Ovary (tissue), 3 donors: ENCODE measurements at regions not wholly inside any gene's neighbourhood (a gene's known extent, or its start where the extent isn't known, plus 50 kb on each side); places are given as distances from the start of the nearest gene placed in this dataset.

Source experiments
- POLR2A ChIP-seq: fragments of 450-650 bp; IDR thresholded peaks from one replicate; pipeline ENCODE4 v1.6.1; 2017; ENCODE audit warnings: antibody characterized with exemption, mild to moderate bottlenecking, moderate library complexity
- TF ChIP-seq, protein P1 (sequence below), 3 donors: fragments of 450-650 bp in 2 of 3; fragments of 200-600 bp in 1 of 3; IDR thresholded peaks; one replicate each; pipeline versions ENCODE4 v1.5.1 to v1.8.0; 2016 to 2022; ENCODE audit warnings: antibody characterized with exemption in 3 of 3, mild to moderate bottlenecking in 1 of 3
- donor health status: DM: no; HTN: no; CAD: no.

DNA sequence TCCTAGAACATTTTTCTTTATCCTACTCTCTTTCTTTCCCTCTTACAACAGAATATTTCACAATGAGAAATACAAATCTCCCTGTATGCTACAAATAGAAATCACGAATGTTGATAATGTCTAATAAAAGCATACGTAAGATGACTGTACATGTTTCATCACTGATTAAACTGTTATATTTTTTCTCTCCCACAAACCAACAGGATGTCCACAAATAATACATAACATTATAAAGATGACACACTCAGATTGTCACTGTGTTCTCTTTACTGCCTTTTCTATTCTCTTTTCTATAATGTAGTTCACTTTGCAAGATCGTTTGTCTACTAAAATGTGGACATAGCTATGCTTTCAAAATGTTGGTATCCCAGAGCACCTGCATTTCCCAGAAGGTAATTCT is 90.7 kb upstream of the PARP8 start:
- TF ChIP-seq, protein P1, sequence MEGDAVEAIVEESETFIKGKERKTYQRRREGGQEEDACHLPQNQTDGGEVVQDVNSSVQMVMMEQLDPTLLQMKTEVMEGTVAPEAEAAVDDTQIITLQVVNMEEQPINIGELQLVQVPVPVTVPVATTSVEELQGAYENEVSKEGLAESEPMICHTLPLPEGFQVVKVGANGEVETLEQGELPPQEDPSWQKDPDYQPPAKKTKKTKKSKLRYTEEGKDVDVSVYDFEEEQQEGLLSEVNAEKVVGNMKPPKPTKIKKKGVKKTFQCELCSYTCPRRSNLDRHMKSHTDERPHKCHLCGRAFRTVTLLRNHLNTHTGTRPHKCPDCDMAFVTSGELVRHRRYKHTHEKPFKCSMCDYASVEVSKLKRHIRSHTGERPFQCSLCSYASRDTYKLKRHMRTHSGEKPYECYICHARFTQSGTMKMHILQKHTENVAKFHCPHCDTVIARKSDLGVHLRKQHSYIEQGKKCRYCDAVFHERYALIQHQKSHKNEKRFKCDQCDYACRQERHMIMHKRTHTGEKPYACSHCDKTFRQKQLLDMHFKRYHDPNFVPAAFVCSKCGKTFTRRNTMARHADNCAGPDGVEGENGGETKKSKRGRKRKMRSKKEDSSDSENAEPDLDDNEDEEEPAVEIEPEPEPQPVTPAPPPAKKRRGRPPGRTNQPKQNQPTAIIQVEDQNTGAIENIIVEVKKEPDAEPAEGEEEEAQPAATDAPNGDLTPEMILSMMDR (IDR thresholded peaks at IDR 0.05) = no peak
- no peak for TF ChIP-seq POLR2A
